Activated CD4-positive, alpha-beta T cell treated with anti-CD3 and anti-CD28 coated beads, Interleukin-2, amount 50 U/mL, for 48 hours (primary cell): ENCODE measurements at regions not wholly inside any gene's neighbourhood (a gene's known extent, or its start where the extent isn't known, plus 50 kb on each side); places are given as distances from the start of the nearest gene placed in this dataset.
"Not testable (repeated sequence)": the region's sequence is repeated elsewhere in the genome, so short reads cannot be mapped to it uniquely, and the experiment has no call there.

Experiments
- DNase-seq, 2 experiments: peaks; one replicate each; pipeline ENCODE4 v3.0.0-alpha.2; 2020

DNA sequence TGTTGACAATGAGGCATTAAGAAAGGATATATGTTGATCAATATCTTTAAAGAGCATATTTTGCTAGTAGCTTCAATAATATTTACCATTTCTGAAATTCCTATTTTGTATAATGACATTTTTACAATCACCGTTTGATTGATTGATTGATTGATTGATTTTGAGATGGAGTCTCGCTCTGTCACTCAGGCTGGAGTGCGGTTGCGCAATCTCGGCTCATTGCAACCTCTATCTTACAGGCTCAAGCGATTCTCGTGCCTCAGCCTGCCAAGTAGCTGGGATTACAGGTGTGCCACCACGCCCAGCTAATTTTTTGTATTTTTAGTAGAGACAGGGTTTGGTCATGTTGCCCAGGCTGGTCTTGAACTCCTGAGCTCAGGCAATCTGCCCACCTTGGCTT lies 150.9 kb upstream of the TEX13D start:
- DNase-seq: not testable (repeated sequence)

DNA sequence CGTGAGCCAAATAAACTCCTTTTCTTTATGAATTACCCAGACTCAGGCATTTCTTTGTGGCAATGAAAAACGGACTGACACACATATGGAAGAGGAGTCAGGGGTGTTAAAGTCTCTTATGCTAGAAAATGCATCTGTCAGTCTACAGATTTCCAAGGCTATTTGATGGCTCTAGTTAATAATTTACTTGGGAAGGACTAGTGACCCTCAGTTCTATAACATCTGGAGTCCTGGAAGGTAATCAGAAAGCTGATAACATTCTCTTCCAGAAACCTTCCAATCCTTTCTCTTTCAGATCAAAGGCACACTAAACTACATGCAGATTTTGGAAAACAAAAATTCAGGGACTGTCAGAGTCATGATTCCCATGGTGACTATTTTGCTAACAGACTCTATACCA lies 142.0 kb upstream of the TEX13D start:
- no peak for DNase-seq

DNA sequence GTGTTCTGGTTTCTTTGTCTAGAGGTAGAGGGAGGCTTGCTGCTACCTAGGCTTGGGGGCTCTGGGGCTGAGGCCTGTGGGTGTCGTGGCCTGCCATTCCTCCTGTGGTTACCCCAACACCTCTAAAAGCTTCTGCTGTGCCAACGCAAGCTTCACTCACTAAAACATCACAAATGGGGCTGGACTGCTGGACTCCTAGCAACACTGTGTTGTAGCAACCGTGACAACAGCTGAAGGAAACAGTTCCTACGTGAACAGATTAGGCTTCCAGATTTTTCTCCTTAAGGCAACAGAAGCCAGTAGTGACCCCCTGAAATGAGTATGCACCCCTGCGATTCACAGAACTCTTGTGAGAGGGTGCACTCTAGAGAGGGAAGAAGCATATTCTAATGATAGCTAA lies 138.3 kb upstream of the TEX13D start:
- DNase-seq: no peak

DNA sequence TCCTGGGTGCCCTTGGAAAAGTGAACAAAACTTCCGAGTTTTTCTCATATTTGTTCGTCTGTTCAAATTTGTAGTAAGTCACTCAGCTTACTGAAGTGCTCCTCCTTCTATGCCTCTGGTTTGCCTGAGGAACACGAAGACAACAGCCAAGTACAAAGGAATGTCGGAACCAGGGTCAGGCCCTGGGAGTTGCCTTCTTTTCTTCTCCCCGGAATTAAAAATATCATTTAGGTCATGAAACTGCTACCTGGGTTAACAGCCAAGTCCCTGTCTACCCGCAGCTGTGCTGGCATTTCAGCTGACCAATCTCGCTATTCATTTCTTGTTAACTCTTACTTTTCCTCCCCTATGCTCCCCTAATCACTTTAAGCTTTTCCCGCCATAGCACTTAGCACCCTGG lies 137.6 kb upstream of the TEX13D start:
- no peak for DNase-seq

- no peak for DNase-seq
Observed at GRCh38 chrX:124203311-124203710, 129.1 kb upstream of the TEX13D start.

GRCh38 chrX:124208660-124209059 lies 123.8 kb upstream of the TEX13D start:
- DNase-seq: no peak

GRCh38 chrX:124209792-124210576 lies 122.5 kb upstream of the TEX13D start:
- DNase-seq: no peak

DNA sequence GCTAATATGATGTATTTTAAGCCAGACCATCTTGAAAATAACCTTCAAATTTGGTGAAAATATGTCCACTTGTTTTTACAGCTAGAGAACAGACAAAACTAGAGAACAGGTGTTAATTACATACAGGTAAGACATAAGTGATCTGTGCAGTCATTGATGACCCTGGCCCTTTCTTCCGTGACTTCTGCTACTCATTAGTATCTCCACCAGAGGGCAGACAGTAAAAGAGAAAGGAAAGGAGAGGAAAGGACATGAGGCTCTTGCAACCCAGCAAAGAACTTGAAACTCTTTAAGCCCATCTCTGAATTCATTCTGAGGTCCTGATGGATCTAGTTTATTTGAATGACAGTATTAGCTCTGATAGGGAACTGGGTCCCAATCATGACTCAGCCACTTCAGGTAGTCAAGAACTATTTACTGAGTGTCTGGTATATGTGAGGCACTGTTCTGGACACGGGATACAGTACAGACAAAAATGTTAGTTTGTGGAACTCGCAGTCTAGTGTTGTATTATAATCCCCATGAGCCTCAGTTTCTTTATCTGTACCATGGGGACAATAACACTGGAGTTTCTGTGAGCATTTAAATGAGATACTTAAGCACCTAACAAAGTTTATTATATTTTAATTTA lies 121.0 kb upstream of the TEX13D start:
- peak in 1 of 2 experiments; percentile 3 for DNase-seq

GRCh38 chrX:124212622-124213021 lies 119.8 kb upstream of the TEX13D start:
- peak in 1 of 2 experiments; percentile 3 for DNase-seq

- DNase-seq: no peak
Observed at GRCh38 chrX:124215786-124216185, 116.7 kb upstream of the TEX13D start.

DNA sequence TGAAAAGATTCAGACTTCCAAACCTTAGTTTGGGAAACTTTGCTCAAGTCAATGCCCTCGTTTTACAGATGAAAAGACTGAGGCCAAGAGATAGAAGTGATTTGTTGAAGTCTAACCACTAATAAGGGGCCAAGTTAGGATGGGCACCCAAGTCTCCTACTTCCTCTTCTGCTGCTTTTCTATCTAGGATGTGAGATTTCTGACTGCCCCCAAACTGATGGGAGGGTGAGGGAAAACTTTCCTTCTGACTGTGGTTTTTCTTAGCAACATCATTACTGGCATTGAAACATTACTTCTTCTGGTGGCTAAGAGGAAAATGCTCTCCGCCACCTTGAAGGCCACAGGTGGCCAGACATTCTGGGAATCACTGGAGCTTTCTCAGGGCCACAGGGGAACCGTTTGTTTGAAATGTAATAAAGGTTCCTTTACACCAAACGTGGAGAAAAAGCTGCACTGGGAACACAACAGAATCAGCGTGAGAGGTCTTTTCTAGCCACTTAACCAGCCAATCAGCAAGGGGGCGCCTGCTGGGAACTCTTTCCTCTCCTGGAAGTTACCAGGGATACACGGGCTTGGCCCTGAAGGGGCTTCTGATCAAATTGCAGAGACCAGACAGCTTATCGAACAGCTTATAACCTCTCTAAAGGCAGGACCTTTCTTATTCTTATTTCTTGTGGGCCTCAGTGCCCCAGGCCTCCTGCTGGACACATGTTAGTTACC lies 115.9 kb upstream of the TEX13D start:
- no peak for DNase-seq

GRCh38 chrX:124217304-124218251 lies 114.9 kb upstream of the TEX13D start:
- DNase-seq: peak; percentile 53 to 65

DNA sequence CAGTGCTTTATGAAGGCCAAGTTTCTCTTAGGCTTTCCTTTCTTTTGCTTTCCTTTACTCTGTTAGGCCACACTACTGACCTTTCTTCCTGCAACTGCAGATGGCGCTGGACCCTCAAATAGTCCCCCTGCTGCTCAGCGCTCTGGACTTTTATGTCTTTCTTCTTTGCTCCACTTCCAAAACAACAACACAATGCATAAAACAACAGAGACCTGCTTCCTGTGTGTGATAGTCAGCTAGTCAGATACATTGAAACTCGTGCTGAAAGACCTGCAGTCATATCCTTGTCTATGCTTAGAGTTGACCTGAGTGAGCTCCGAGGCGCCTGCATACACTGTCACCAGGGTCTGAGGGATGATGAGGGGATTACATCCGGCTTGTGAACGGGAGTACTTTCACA lies 108.9 kb upstream of the TEX13D start:
- peak in 1 of 2 experiments; percentile 23 for DNase-seq

DNA sequence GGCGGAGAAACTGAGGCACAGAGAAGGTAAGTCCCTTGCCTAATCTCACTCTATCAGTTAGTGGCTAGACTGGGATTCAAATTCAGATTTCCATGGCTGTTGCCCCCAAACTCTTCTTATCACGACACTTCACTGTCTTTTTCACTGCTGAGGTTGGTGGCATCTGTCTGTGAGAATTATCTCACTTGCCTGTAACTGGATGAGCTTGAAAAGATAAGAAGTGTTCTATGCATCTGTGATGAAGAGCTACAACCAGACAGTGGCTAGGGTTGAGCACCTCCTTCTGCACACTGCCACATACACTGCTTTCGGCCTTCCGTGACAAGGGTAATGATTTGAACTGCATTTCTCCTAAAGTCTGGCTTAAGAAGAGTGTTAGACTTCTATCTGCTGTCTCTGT lies 107.9 kb upstream of the TEX13D start:
- DNase-seq: no peak

GRCh38 chrX:124226129-124226528 lies 106.3 kb upstream of the TEX13D start:
- no peak for DNase-seq

- DNase-seq: no peak
Observed at GRCh38 chrX:124228849-124229248, 103.6 kb upstream of the TEX13D start.

DNA sequence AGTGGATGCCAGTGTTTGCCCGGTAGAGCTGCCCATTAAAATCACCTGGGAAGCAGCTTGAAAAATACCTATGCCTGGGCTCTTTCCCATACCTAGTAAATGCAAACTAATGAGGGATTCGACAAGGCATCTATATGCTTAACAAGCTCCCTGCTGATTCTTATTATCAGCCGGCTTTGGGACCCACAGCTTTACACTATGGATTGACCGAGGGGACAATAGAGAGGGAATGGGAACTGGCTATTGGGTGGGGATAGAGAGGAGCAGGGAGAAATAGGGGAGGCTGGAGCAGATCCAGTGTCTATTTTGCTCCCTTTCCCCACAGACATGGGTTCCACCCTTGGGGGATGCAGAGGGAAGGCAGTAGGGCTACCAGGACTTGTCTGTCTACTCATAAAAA lies 103.1 kb upstream of the TEX13D start:
- no peak for DNase-seq

DNA sequence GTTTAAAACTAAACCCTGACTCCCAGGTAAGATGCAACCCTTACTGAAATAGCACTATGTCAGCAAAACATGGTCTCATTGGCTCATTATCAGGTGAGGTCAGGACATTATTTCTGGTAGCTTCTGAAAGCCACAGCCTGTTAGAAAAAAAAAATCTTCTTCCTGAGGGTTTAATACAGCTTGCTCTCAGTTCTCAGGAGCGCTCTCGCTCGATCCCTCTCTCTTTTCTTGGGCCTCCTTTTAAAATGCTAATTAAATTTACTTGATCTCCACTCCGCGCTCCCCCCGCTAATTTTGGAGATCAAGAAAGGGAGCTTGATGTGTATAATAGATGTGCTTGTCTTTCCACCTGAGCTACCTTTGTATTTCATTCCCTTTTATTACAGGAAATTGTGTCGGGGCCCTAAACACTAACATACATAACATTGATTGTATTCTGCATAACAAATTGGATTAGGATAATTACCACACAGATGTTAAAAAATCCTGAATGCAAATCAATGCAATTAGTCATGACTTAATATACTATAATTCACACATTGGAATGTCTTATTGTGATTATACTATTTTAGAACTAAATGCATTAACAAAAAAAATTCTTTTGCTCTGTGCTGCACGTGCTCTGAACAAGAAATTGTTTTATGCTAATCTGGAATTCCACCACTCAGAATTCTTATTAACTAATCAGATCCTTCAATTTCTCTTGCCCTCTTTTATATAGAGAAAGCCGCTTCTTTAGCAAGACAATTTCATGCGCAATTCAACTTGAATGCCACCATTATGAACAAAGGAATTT lies 101.6 kb upstream of the TEX13D start:
- no peak for DNase-seq

DNA sequence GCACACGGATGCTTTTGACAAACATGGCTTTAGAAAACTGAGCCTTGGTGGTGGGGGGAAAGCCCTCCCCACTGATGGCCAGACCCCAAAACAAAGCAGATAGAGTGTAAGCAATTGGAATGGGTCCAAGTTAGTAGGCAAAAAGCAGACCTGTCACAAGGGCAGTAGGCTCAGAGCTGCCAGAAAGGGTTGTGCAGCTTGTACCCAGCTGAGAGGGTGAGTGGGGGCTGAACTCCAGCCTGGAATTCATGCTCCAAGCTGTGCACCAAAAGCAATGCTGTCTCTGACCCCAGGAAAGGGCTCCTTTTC lies 101.1 kb upstream of the TEX13D start:
- no peak for DNase-seq

GRCh38 chrX:124232523-124233201 lies 99.8 kb upstream of the TEX13D start:
- DNase-seq: peak; percentile 41 to 57

GRCh38 chrX:124234348-124234747 lies 98.1 kb upstream of the TEX13D start:
- no peak for DNase-seq

GRCh38 chrX:124238268-124238667 lies 94.2 kb upstream of the TEX13D start:
- no peak for DNase-seq
